ENCODE measurements at regions not wholly inside any gene's neighbourhood (a gene's known extent, or its start where the extent isn't known, plus 50 kb on each side); places are given as distances from the start of the nearest gene placed in this dataset.
"Not testable (repeated sequence)": the region's sequence is repeated elsewhere in the genome, so short reads cannot be mapped to it uniquely, and the experiment has no call there.

GRCh38 chr6:67879105-67879904 lies 755.8 kb upstream of the ADGRB3 start:
- DNase-seq (ENCODE audit: low read depth in 2 of 2): not testable (repeated sequence)

- DNase-seq (ENCODE audit: low read depth in 2 of 2): not testable (repeated sequence)
These were observed 756.9 kb upstream of the ADGRB3 start for GRCh38 chr6:67878216-67878615.

DNA sequence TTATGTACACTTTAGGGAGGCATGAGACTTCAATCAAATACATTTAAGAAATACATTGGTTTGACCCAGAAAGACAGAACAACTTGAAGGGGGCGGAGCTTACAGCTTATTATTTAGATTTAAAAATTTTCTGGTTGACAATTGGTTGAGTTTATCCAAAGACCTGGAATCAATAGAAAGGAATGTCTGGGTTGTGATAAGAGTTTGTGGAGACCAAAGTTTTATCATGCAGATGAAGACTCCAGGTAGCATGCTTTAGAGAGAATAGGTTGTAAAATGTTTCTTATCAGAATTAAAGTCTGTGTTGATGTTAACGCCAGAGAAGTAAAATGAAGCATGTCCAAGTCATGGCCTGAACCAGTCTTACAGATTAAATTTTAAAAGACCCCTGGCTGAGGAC lies 757.8 kb upstream of the ADGRB3 start:
- no peak for DNase-seq (ENCODE audit: low read depth in 2 of 2)

DNA sequence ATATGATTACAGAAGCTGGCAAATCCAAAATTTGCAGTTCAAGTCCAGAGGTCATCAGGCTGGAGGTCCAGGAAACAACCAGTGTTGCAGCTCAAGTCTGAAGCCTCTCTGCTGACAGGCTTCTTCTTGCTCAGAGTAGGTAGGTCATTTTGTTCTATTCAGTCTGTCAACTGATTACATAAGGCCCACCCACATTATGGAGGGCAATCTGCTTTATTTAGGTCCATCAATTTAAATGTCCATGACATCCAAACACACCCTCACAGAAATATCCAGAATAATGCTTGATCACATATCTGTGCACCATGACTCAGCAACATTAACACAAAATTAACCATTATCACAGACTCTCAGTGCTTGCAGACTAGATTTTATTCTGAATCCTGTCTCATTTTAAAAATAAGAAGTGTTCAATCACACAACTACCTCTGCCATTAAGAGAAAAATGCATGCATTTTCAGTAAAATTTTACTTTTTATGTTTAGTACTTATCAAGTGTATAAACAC lies 759.2 kb upstream of the ADGRB3 start:
- no peak for DNase-seq (ENCODE audit: low read depth in 2 of 2)

- no peak for DNase-seq (ENCODE audit: low read depth in 2 of 2)
These were observed 764.8 kb upstream of the ADGRB3 start for GRCh38 chr6:67870321-67870720.

DNA sequence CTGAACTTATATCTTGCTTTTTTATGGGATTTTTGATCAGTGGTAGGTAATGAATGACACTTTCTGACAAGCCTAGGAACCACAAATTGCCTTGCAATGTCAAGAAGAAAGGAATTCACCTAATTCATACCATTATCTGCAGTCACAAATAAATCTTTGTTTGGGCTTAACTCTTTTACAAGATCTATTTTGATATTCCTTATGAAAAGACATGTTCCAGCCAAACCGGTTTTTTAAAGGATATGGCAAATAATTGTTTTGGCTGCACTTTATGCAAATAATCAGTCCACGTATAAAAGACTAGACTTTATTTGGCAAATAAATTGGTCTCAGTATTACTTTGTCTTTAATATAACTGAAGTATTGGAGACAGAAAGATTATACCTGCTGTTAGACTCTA lies 771.7 kb upstream of the ADGRB3 start:
- DNase-seq (ENCODE audit: low read depth in 2 of 2): no peak

DNA sequence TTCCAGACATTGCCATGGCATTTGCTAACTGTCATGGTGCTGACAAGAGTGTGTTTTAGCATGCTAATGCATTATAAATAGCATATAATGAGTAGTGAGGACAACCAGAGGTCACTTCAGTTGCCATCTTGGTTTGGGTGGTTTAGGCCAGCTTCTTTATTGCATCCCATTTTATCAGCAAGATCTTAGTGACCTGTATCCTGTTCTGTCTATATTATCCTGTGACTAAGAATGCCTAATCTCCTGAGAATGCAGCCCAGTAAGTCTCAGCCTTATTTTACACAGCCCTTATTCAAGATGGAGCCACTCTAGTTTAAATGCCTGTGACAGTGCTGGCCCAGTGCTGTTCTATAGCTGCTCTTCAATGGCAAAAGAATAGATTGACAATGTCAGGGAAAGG lies 781.0 kb upstream of the ADGRB3 start:
- DNase-seq (ENCODE audit: low read depth in 2 of 2): no peak

DNA sequence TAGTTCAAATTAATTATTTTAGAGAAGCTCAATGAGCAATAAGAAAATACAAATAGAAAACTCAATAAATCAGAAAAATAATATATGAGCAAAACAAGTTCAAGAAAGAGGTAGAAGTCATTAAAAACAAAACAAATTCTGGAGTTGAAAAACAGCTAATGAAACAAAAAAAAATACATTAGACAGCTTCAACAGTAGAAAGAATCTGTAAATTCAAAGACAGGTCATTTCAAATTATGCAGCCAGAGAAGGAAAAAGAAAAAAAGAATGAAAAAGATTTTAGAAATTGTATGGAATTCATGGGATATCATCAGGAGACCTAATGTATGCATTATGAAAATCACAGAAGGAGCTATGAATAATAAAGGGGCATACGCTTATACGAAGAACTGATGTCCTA lies 795.3 kb upstream of the ADGRB3 start:
- no peak for DNase-seq (ENCODE audit: low read depth in 2 of 2)

- DNase-seq (ENCODE audit: low read depth in 2 of 2): no peak
These were observed 809.7 kb upstream of the ADGRB3 start for GRCh38 chr6:67825201-67825895.

- no peak for DNase-seq (ENCODE audit: low read depth in 2 of 2)
These were observed 816.8 kb upstream of the ADGRB3 start for GRCh38 chr6:67818322-67818721.

GRCh38 chr6:67815623-67816022 lies 819.5 kb upstream of the ADGRB3 start:
- DNase-seq (ENCODE audit: low read depth in 2 of 2): no peak

DNA sequence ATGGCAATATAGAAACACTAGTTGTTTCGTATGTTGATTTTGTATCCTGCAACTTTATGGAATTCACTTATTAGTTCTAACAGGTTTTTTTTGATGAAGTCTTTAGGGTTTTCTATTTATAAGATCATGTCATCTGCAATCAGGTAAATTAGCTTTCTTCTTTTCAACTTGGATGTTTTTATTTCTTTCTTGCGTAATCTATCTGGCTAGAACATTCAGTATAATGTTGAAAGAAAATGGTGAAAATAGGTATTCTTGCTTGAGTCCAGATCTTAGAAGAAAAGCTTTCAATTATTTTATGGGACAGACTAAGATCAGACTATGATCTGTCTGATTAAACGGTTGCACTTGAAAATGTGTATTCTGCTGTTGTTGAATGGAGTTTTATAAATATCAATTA lies 820.8 kb upstream of the ADGRB3 start:
- DNase-seq (ENCODE audit: low read depth in 2 of 2): no peak

DNA sequence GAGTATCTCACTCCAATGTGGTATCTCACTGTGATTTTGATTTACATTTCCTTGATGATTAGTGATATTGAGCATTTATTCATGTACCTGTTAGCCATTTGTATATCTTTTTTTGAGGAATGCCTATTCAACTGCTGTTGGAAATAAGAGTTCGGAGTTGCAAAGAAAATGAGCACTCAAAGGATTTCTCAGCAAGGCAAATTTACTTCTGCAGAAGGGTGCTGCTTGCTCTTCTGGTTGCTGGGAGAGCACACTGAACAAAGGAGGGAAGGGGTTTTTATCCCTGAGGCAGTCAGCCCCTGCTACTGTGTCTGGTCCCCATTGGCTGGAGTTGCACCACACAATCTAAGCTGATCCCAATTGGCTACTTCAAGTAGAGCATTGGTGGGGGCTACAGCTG lies 822.4 kb upstream of the ADGRB3 start:
- no peak for DNase-seq (ENCODE audit: low read depth in 2 of 2)

GRCh38 chr6:67812125-67812524 lies 823.0 kb upstream of the ADGRB3 start:
- no peak for DNase-seq (ENCODE audit: low read depth in 2 of 2)

DNA sequence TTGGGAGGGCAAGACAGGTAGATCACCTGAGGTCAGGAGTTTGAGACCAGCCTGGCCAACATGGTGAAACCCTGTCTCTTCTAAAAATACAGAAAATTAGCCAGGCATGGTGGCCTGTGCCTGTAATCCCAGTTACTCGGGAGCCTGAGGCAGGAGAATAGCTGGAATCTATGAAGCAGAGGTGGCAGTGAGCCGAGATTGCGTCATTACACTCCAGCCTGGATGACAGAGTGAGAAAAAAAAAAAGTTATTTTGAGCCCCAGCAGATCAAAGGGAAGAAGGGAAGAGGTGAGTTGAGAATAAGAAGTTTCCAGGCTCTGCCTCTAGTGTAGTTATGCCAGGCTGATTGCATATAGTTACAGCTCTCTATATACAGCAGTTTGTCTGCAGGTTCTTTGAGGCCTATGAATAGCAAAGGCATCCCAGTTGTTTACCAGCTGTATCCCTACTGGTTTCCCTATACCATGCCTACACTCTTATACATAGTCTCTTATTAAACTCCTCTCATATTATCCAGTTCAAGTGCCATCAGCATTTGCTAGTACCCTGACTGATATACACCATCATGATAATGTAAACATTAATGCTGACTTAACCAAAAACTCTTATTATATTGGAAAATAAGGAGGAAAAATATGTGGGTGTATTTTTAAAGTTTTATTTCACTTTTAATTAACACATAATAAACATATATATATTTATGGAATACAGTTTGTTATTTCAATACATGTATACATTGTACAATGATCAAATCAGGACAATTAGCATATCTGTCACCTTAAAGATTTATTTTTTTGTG lies 823.6 kb upstream of the ADGRB3 start:
- no peak for DNase-seq (ENCODE audit: low read depth in 2 of 2)

DNA sequence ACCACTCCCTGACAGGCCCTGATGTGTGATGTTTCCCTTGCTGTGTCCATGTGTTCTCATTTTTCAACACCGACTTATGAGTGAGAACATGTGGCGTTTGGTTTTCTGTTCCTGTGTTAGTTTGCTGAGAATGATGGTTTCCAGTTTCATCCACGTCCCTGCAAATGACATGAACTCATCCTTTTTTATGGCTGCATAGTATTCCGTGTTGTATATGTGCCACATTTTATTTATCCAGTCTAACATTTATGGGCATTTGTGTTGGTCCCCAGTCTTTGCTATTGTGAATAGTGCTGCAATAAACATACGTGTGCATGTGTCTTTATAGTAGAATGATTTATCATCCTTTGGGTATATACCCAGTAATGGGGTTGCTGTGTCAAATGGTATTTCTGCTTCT lies 830.3 kb upstream of the ADGRB3 start:
- not testable (repeated sequence) for DNase-seq (ENCODE audit: low read depth in 2 of 2)

DNA sequence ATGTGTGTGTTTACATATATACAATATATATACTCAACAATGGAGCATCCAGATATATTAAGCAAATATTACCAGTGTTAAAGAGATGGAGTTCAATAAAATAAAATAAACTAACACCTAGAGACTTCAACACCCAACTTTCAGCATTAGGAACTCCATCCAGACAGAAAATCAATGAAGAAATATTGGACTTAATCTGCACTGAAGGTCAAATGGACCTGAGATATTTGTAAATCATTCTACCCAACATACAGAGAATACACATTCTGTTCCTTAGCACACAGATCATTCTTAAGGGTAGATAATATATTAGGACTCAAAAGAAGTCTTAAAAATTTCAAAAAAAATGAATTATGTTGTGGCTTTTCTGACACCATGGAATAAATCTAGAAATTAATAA lies 832.3 kb upstream of the ADGRB3 start:
- no peak for DNase-seq (ENCODE audit: low read depth in 2 of 2)

DNA sequence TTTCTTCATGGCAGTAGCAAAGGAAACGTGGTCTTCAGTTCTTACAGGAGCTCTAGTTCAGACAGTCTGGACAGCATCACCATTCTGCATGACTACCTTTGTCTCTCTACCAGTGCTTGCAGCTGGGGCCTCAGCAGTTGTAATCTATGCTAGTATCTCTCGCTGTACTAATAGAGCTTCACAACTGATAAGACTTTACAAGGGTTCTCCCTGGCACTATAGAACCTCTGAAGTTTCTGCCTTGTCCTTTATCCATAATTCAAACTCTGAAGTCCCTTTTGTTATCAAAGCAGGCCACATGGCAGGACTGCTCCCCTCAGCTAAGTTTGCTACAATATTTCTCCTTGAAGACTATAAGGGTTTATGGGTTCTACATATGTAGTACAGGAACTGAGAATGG lies 842.1 kb upstream of the ADGRB3 start:
- no peak for DNase-seq (ENCODE audit: low read depth in 2 of 2)

DNA sequence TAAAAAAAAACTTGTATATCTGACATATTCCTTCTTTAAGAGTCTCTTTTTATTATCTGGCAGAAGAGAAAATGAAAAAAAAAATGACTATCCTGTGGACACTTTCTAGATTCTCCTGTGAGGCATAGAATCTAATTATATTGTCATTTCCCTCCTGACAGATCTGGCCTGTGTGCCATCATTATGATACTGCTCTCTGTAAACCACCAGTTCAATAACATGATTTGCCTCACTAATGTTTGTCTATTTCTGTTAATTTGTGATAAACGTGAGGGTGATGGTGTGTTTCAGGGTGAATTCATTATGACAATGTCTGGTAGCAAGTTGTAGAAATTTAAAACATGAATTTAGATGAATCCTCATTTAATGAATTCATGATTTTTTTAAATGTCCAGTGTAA lies 844.5 kb upstream of the ADGRB3 start:
- no peak for DNase-seq (ENCODE audit: low read depth in 2 of 2)

DNA sequence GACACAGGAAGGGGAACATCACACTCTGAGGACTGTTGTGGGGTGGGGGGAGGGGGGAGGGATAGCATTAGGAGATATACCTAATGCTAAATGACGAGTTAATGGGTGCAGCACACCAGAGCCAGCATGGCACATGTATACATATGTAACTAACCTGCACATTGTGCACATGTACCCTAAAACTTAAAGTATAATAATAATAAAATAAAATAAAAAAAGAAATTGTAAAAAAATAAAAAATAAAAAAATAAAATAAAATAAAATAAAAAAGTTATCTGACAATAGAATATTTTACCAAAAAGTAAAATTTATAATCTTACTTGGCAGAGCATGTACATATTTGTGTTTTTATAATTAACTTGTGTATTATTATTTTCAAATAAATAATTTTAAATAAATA lies 848.0 kb upstream of the ADGRB3 start:
- DNase-seq (ENCODE audit: low read depth in 2 of 2): not testable (repeated sequence)

- DNase-seq (ENCODE audit: low read depth in 2 of 2): no peak
These were observed 855.2 kb upstream of the ADGRB3 start for GRCh38 chr6:67779876-67780275.

DNA sequence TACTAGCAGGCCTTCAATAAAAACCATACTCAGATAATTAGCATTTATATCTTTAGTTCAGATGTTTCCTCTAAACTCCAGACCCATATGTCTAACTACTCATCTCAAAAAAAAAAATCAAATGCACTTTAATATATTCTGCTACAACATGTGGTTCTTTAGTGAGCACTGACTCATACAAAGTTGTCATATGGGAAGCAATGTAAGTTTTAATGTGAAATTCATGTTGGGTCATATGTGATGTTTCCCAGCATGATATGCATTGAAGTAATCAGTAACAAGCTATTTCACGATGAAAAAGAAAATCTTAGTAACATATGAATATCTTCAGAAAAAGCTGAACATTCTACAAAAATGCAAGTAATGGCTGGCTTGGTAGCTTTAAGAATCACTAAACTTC lies 859.7 kb upstream of the ADGRB3 start:
- peak; percentile 26 to 28 for DNase-seq (ENCODE audit: low read depth in 2 of 2)
